ENCODE measurements at regions not wholly inside any gene's neighbourhood (a gene's known extent, or its start where the extent isn't known, plus 50 kb on each side); places are given as distances from the start of the nearest gene placed in this dataset.

- H3K9ac ChIP-seq (ENCODE audit: low read length) = no peak overlapping the region
- ChIA-PET CTCF (no interaction called here), POLR2A (no interaction called here)
- intact Hi-C loops (cut with micrococcal nuclease) = no loop called here
- Mint-ChIP-seq H3K27me3 (peaks cover 26% of the 10 kb centered on the region), H3K27ac (no peak overlapping the region), H3K4me3 (no peak overlapping the region), H3K9me3 (ENCODE audit: insufficient read depth) (no peaks in the 10 kb centered on the region), H3K4me1 (peaks cover 14% of the 10 kb centered on the region)
- H2AFZ ChIP-seq (ENCODE audit: insufficient read depth, low read depth, low read length, poor library complexity, severe bottlenecking) = no peak overlapping the region
- peaks cover 0 to 12% (median 6%) of the 10 kb centered on the region in 4 experiments for H3K27me3 ChIP-seq (replicated peaks in 1 of 4; ENCODE audit: control extremely low read depth in 1 of 4, control insufficient read depth in 3 of 4, insufficient read depth in 4 of 4, low read length in 3 of 4)
- DNase-seq (no peak), ATAC-seq (ENCODE audit: low read depth) (no peak)
- H3K9me3 ChIP-seq (ENCODE audit: control extremely low read depth in 1 of 3, control insufficient read depth in 2 of 3, insufficient read depth in 1 of 3, low read length in 2 of 3) = no peaks in the 10 kb centered on the region
- H3K36me3 ChIP-seq (replicated peaks in 1 of 2; ENCODE audit: control extremely low read depth in 1 of 2, control insufficient read depth in 1 of 2, extremely low read depth in 1 of 2, insufficient read depth in 2 of 2, low read length in 1 of 2) = no peaks in the 10 kb centered on the region
- no peaks in the 10 kb centered on the region for H3K79me2 ChIP-seq (ENCODE audit: control insufficient read depth, insufficient read depth, low read length)
- no peaks in the 10 kb centered on the region for H4K20me1 ChIP-seq (ENCODE audit: control insufficient read depth, insufficient read depth, low read length, poor library complexity, severe bottlenecking)
- peaks cover 8 to 12% of the 10 kb centered on the region in 2 donors for H3K4me1 ChIP-seq (ENCODE audit: control insufficient read depth in 2 of 2, insufficient read depth in 2 of 2, low read length in 2 of 2)
- no peak overlapping the region for H3K27ac ChIP-seq (ENCODE audit: low read length in 2 of 2)
- H3K4me2 ChIP-seq (replicated peaks; ENCODE audit: low read depth, low read length, poor library complexity, severe bottlenecking) = no peak overlapping the region
- WGBS (ENCODE audit: insufficient coverage) = no CpG with 5 or more reads among the region's 1 CpG
- no peak for TF ChIP-seq CTCF (IDR thresholded peaks at IDR 0.05)
- no peak for TF ChIP-seq EZH2 (IDR thresholded peaks at IDR 0.05; ENCODE audit: borderline replicate concordance, insufficient read depth, low read depth, low read length, poor library complexity, severe bottlenecking)
- no peak overlapping the region for H3K4me3 ChIP-seq (ENCODE audit: control extremely low read depth in 1 of 5, extremely low read depth in 1 of 5, insufficient read depth in 1 of 5, low read depth in 2 of 5, low read length in 4 of 5)
Measured at GRCh38 chr5:68542207-68542606, 326.7 kb downstream of the PIK3R1 start.

- no peaks in the 10 kb centered on the region for H3K9me3 Mint-ChIP-seq (ENCODE audit: insufficient read depth)
Measured at GRCh38 chr5:68543212-68543611, 327.7 kb downstream of the PIK3R1 start.

More at GRCh38 chr5:68543212-68543611, 327.7 kb downstream of the PIK3R1 start:
- intact Hi-C loops (cut with micrococcal nuclease) = no loop called here
- no peaks in the 10 kb centered on the region for H3K9me3 ChIP-seq (ENCODE audit: control extremely low read depth in 1 of 3, control insufficient read depth in 2 of 3, insufficient read depth in 1 of 3, low read length in 2 of 3)
- no peaks in the 10 kb centered on the region for H3K36me3 ChIP-seq (replicated peaks in 1 of 2; ENCODE audit: control extremely low read depth in 1 of 2, control insufficient read depth in 1 of 2, extremely low read depth in 1 of 2, insufficient read depth in 2 of 2, low read length in 1 of 2)
- peaks cover 0 to 12% (median 6%) of the 10 kb centered on the region in 4 experiments for H3K27me3 ChIP-seq (replicated peaks in 1 of 4; ENCODE audit: control extremely low read depth in 1 of 4, control insufficient read depth in 3 of 4, insufficient read depth in 4 of 4, low read length in 3 of 4)
- CTCF ChIA-PET = no interaction called here
- no peak overlapping the region for H3K4me3 ChIP-seq (ENCODE audit: control extremely low read depth in 1 of 5, extremely low read depth in 1 of 5, insufficient read depth in 1 of 5, low read depth in 2 of 5, low read length in 4 of 5)
- ATAC-seq (ENCODE audit: low read depth) (no peak), DNase-seq (peak; percentile 22)
- Mint-ChIP-seq H3K4me3 (no peak overlapping the region), H3K27ac (no peak overlapping the region), H3K27me3 (peaks cover 24% of the 10 kb centered on the region), H3K4me1 (peaks cover 14% of the 10 kb centered on the region)
- H3K4me1 ChIP-seq (ENCODE audit: control insufficient read depth in 2 of 2, insufficient read depth in 2 of 2, low read length in 2 of 2) = peaks cover 8 to 12% of the 10 kb centered on the region in 2 donors
- no peak overlapping the region for H3K9ac ChIP-seq (ENCODE audit: low read length)
- POLR2A ChIA-PET = no interaction called here
- peak overlapping the region; percentile 14 for H2AFZ ChIP-seq (ENCODE audit: insufficient read depth, low read depth, low read length, poor library complexity, severe bottlenecking)
- no peak overlapping the region for H3K27ac ChIP-seq (ENCODE audit: low read length in 2 of 2)
- TF ChIP-seq CTCF (IDR thresholded peaks at IDR 0.05) (no peak), EZH2 (IDR thresholded peaks at IDR 0.05; ENCODE audit: borderline replicate concordance, insufficient read depth, low read depth, low read length, poor library complexity, severe bottlenecking) (no peak)
- no peaks in the 10 kb centered on the region for H4K20me1 ChIP-seq (ENCODE audit: control insufficient read depth, insufficient read depth, low read length, poor library complexity, severe bottlenecking)
- H3K4me2 ChIP-seq (replicated peaks; ENCODE audit: low read depth, low read length, poor library complexity, severe bottlenecking) = peak overlapping the region; percentile 31
- WGBS (ENCODE audit: insufficient coverage) = no CpG with 5 or more reads among the region's 2 CpGs
- no peaks in the 10 kb centered on the region for H3K79me2 ChIP-seq (ENCODE audit: control insufficient read depth, insufficient read depth, low read length)
